Fibroblast of lung (primary cell): ENCODE measurements at regions not wholly inside any gene's neighbourhood (a gene's known extent, or its start where the extent isn't known, plus 50 kb on each side); places are given as distances from the start of the nearest gene placed in this dataset.
A peak's percentile ranks its signal among the peaks of the same experiment; 100 is the strongest.

ENCODE experiments used
- DNase-seq, 2 donors: peaks; one replicate each; pipeline versions ENCODE4 v3.0.0 to v3.0.0-alpha.2; 2010; ENCODE audit warnings: low read depth in 2 of 2
- H2AFZ ChIP-seq: 2 replicates; pipeline ENCODE4 v1.5.1; 2012; ENCODE audit warnings: low read length, control low read depth, inconsistent platforms
- H3K27ac ChIP-seq: 2 replicates; pipeline ENCODE4 v1.5.1; 2011; ENCODE audit warnings: low read length, control low read depth; ENCODE audit not compliant: insufficient read depth
- H3K27me3 ChIP-seq: 2 replicates; pipeline ENCODE4 v1.5.1; 2011; ENCODE audit warnings: mild to moderate bottlenecking, low read length; ENCODE audit not compliant: control insufficient read depth, insufficient read depth
- H3K36me3 ChIP-seq: 2 replicates; pipeline ENCODE4 v1.5.1; 2011; ENCODE audit warnings: low read length; ENCODE audit not compliant: control insufficient read depth, insufficient read depth
- H3K4me1 ChIP-seq: 2 replicates; pipeline ENCODE4 v1.5.1; 2011; ENCODE audit warnings: low read length; ENCODE audit not compliant: control insufficient read depth, insufficient read depth; ENCODE audit errors: extremely low read depth
- H3K4me2 ChIP-seq: 2 replicates; pipeline ENCODE4 v1.5.1; 2011; ENCODE audit warnings: low read length, control low read depth; ENCODE audit not compliant: insufficient read depth; ENCODE audit errors: extremely low read depth
- H3K4me3 ChIP-seq, 4 experiments: fragments of 200-600 bp in 1 of 4; sonication (generic) in 1 of 4; replicated peaks in 1 of 4; 2 replicates each; pipeline ENCODE4 v1.5.1; 2011 to 2016; ENCODE audit warnings: low read length in 4 of 4, low read depth in 3 of 4, mild to moderate bottlenecking in 3 of 4, control low read depth in 2 of 4, inconsistent platforms in 1 of 4, mixed read lengths in 1 of 4; ENCODE audit not compliant: insufficient read depth in 1 of 4; ENCODE audit errors: control extremely low read depth in 1 of 4
- H3K79me2 ChIP-seq: 2 replicates; pipeline ENCODE4 v1.5.1; 2012; ENCODE audit warnings: mild to moderate bottlenecking, low read length, inconsistent platforms; ENCODE audit not compliant: control insufficient read depth, insufficient read depth
- H3K9ac ChIP-seq: 2 replicates; pipeline ENCODE4 v1.5.1; 2011; ENCODE audit warnings: mild to moderate bottlenecking, low read length, control low read depth; ENCODE audit not compliant: insufficient read depth
- H3K9me3 ChIP-seq: 2 replicates; pipeline ENCODE4 v1.5.1; 2012; ENCODE audit warnings: low read depth, low read length; ENCODE audit not compliant: control insufficient read depth, insufficient read depth
- H4K20me1 ChIP-seq: 2 replicates; pipeline ENCODE4 v1.5.1; 2011; ENCODE audit warnings: low read length; ENCODE audit not compliant: control insufficient read depth, insufficient read depth; ENCODE audit errors: extremely low read depth
- CTCF ChIP-seq, 2 donors: IDR thresholded peaks in 1 of 2; conservative IDR thresholded peaks in 1 of 2; 1 replicate in 1 of 2; 2 replicates in 1 of 2; pipeline ENCODE4 v1.5.1; 2011 to 2012; ENCODE audit warnings: low read length in 2 of 2, control low read depth in 1 of 2, inconsistent platforms in 1 of 2, low read depth in 1 of 2, mild to moderate bottlenecking in 1 of 2
- EZH2 ChIP-seq: IDR thresholded peaks from 2 replicates; pipeline ENCODE4 v1.5.1; 2012; ENCODE audit warnings: low read length, control low read depth, mild to moderate bottlenecking; ENCODE audit errors: missing control alignments

GRCh38 chr3:178313716-178314115 lies 222.5 kb upstream of the KCNMB2 start:
- no peaks in the 10 kb centered on the region for H3K36me3 ChIP-seq
- no peaks in the 10 kb centered on the region for H3K9me3 ChIP-seq
- TF ChIP-seq CTCF (conservative IDR thresholded peaks at IDR 0.05 in 1 of 2, IDR thresholded peaks at IDR 0.05 in 1 of 2; ENCODE audit: low read depth in 1 of 2, low read length in 2 of 2) (no peak), EZH2 (no peak)
- H4K20me1 ChIP-seq = no peaks in the 10 kb centered on the region
- no peak overlapping the region for H3K27ac ChIP-seq
- H3K79me2 ChIP-seq = no peaks in the 10 kb centered on the region
- no peak overlapping the region for H3K4me2 ChIP-seq
- H2AFZ ChIP-seq = no peak overlapping the region
- H3K4me3 ChIP-seq = no peak overlapping the region
- no peaks in the 10 kb centered on the region for H3K27me3 ChIP-seq
- DNase-seq = no peak
- no peaks in the 10 kb centered on the region for H3K4me1 ChIP-seq
- H3K9ac ChIP-seq = no peak overlapping the region

GRCh38 chr3:178318340-178318739 lies 217.9 kb upstream of the KCNMB2 start:
- Histone ChIP-seq H4K20me1 (no peaks in the 10 kb centered on the region), H3K27ac (no peak overlapping the region), H3K4me2 (no peak overlapping the region), H3K27me3 (no peaks in the 10 kb centered on the region), H3K9ac (no peak overlapping the region), H3K4me1 (peaks cover 5% of the 10 kb centered on the region), H2AFZ (no peak overlapping the region), H3K79me2 (no peaks in the 10 kb centered on the region), H3K4me3 (no peak overlapping the region), H3K9me3 (no peaks in the 10 kb centered on the region), H3K36me3 (no peaks in the 10 kb centered on the region)
- DNase-seq = no peak
- no peak for TF ChIP-seq CTCF (conservative IDR thresholded peaks at IDR 0.05 in 1 of 2, IDR thresholded peaks at IDR 0.05 in 1 of 2; ENCODE audit: low read depth in 1 of 2, low read length in 2 of 2)
- no peak for TF ChIP-seq EZH2

GRCh38 chr3:178318941-178319816 lies 217.1 kb upstream of the KCNMB2 start:
- Histone ChIP-seq H3K36me3 (no peaks in the 10 kb centered on the region), H3K9ac (no peak overlapping the region), H3K4me2 (no peak overlapping the region), H3K79me2 (no peaks in the 10 kb centered on the region), H3K4me3 (no peak overlapping the region), H3K27ac (no peak overlapping the region), H3K4me1 (peaks cover 5% of the 10 kb centered on the region), H2AFZ (no peak overlapping the region), H3K27me3 (no peaks in the 10 kb centered on the region), H4K20me1 (no peaks in the 10 kb centered on the region), H3K9me3 (no peaks in the 10 kb centered on the region)
- peak in 1 of 2 donors; percentile 41 for DNase-seq
- no peak for TF ChIP-seq CTCF (conservative IDR thresholded peaks at IDR 0.05 in 1 of 2, IDR thresholded peaks at IDR 0.05 in 1 of 2; ENCODE audit: low read depth in 1 of 2, low read length in 2 of 2)
- no peak for TF ChIP-seq EZH2
